ENCODE measurements at regions not wholly inside any gene's neighbourhood (a gene's known extent, or its start where the extent isn't known, plus 50 kb on each side); places are given as distances from the start of the nearest gene placed in this dataset.

DNA sequence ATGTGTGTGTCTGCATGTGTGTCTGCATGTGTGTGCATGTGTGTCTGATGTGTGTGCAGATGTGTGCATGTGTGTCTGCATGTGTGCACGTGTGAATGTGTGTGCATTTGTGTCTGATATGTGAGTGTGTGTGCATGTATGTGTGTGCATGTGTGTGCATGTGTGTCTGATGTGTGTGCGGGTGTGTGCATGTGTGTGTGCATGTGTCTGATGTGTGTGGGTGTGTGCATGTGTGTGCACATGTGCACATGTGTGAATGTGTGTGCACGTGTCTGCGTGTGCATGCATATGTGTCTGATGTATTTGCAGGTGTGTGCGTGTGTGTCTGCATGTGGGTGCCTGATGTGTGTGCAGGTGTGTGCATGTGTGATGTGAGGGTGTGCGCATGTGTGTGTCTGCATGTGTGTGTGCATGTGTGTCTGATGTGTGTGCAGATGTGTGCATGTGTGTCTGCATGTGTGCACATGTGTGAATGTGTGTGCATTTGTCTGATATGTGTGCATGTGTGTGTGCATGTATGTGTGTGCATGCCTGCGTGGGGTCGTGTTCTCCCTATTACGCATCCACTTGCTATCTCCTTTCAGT is 470.1 kb upstream of the HS6ST1 start:
- DNase-seq: no peak

DNA sequence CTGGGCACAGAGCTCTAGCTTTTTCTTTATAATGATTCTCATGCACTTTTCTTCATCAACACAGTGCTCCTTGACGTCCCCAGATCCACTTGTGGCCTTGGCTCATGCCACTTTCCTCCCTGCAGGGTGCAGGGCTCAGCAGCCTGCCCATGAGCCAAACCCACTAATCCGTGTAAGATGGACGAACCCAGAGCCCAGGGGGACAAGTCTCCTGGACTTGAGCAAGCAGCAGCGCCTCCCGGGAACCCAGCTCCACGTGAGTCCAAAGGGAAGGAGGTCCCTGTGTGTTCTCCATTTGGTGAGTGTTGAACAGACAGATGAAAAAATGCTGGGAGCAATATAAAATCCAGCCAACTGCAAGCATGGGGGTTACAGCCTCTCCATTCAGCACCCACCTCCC is 470.6 kb upstream of the HS6ST1 start:
- DNase-seq: no peak

DNA sequence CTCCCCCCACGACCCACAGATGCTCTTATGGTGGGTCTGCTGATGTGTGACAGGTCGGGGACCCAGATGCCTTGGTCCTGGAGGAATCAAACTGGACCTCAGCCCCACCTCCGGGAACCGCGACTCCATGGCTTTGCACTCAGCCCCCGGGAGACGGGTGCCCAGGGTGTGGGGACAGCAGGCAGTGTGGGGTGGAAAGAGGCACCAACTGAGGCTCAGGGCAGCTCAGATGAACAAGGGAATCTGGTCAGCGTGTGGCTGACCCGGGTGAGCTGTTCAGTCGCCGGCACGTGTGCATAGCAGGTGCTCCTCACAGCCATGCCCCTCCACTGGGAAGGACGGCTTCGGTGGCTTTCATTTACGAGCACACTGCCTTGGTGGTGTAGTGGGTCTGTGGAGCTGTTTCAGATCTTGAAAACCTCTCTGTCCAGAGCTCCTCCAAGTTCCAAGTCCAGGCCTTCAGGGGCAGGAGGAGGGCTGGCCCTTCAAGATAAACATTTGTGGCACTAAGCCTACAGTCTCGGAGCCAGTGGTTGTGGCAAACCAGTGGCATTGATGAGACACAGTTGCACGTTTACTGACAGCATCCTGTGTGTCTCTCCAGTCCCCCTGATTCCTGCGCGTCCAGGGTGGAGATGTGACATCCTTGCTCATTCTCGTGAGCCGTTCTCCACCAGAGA is 471.2 kb upstream of the HS6ST1 start:
- DNase-seq: no peak

DNA sequence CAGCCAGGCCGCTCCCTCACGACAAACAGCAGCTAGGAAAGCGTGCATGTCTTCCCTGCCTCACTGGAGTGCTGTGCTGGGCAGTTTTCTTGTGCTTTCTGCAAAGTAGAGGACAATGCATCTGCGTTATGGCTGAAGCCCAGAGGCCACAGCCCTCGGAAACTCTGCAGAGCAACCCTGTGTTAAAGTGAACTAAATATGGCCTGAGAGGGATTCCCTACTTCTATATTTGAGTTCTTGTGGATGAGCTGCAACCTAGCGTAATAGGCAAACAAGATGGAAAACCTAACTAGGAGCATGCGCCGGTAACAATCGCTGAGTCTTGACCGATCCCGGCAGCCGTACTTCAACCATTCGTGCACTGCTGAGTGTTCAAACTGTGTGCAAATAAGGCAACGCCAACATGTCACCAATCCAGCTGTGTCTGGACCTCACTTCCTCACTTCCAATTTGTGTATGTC is 471.9 kb upstream of the HS6ST1 start:
- DNase-seq: no peak

DNA sequence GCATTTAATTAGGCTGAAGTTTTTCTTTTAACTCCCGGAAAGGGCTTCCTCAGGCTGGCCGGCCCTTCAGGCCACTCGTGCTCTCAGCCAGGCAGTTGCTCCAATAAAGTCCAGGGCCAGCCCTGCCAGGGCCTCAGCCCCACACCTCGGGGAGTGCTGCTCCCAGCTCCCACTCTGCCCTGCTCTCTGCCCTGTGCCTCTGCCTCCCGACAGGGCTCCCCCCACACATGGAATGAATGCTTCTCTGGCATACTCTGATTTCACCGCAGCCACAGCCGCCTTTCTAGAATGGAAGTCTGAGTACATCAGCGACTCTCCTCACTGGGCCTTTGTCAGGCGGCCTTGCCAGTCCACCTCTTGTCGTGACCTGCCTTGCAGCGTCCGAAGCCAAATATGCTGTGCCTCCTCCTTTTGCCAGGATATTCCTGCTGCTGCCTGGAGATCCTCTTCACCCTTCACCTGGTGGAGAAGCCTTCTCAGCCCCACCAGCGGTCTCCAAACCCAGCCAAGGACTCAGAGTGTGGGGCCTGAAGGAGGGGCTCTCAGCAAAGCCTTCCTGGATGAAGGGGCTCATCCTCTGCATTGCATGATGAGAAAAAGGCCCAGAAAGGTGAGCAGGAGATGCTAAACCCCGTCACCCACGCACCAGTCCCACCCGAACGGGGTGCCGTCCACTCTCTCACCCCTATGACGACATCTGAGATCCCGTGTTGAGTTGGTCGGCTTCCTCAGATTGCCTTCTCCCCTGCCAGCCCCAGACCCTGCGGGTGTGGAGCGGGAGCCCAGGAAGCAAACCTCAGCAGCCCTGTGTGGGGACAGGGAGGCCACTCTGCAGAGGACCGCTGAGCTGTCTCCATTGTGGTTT is 472.7 kb upstream of the HS6ST1 start:
- no peak for DNase-seq

DNA sequence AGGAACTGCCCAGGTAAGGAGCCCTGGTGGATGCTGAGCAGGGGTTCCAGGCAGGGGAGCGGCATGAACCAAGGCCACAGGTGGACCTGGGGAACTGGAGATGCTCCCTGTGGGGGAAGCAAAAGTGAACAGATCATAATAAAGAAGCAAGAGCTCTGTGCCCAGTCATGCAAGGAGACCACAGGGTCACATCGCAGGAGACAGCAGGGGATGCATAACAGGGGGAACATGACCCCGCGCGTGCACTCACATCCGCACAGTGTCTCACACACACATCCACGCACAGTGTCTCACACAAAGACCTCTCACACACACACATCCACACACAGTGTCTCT is 473.3 kb upstream of the HS6ST1 start:
- no peak for DNase-seq

DNA sequence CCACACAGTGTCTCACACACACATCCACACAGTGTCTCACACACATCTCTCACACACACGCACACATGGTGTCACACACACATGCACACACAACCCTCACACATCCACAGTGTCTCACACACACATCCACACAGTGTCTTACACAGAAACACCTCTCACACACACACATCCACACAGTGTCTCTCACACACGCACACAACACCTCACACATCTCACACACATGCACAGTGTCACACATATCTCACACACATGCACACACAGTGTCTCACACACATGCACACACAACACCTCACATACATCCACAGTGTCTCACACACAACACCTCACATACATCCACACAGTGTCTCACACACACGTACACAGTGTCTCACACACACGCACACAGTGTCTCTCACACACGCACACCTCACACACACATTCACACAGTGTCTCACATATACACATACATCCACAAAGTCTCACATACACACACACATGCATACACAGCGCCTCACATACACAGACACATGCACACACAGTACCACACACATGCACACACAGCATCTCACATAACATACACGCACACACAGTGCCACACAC is 473.9 kb upstream of the HS6ST1 start:
- no peak for DNase-seq

DNA sequence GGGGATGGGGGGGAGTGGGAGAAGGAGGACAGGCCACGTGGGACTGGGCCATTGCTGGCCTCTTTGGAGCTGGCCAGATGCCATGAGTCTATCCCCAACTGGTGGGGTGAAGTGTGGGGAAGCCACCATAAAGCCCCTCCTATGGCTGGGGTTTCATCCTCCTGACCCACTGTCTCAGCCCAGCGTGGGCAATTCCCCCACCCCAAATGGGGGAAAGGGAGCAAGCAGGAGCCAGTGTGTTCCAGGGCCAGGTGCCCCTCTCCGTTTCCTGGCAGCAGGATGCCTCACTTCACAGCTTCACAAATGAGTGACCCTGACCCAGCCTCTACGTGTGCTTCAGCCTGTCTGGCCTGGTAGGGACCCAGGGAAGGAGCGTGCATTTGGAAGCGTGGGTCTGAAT is 474.7 kb upstream of the HS6ST1 start:
- DNase-seq: no peak

DNA sequence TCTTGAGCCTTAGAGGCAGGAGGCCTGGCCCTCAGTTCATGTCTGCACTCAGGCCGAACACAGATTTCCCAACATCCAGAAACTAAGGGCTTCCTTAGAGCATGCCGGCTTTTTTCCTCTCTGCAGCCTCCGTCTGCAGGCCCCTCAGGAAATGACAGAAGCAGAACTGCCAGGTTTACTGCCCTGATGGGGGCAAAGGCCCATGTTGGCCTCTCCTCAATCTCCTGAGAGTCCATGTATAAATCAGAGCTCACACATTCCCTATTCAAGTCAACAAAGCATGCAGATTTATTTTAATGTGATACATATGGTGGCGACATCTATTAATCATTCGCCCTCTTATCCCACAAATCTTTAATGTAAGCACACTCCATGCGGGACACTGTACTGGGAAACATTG is 475.6 kb upstream of the HS6ST1 start:
- no peak for DNase-seq

DNA sequence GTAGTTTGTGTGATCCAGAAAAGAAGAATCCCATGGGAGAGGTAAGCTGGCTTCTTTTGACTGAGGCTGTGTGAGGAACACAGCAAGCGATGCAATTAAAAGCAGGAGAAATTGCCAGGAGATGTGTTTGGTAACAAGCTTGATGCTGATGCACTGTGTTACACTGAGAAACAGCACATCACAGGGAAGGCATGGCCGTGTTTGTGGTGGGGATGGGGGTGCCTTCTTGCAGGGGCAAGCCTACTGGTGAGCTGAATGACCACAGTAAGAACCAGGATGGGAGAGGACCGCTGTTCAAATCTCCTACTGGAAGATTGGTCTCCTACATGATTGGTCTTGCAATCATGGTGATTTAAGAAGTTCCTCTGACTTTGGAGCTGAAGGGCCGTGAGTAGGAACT is 477.7 kb upstream of the HS6ST1 start:
- no peak for DNase-seq

DNA sequence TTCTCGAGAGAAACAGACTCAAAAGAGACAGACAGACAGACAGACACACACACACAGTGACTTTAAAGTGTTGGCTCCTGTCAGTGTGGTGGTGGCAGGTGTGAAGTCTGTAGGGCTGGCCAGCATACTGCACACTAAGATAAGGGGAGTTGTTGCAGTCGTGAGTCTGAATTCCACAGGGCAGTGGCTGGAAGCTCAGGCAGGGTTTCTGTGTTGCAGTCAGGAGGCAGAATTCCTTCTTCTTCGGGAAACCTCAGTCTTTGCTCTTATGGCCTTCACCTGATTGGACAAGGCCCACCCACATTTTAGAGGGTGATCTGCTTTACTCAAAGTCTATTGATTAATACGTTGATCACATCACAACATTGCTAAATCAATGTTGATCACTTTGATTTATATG is 478.4 kb upstream of the HS6ST1 start:
- DNase-seq: no peak

DNA sequence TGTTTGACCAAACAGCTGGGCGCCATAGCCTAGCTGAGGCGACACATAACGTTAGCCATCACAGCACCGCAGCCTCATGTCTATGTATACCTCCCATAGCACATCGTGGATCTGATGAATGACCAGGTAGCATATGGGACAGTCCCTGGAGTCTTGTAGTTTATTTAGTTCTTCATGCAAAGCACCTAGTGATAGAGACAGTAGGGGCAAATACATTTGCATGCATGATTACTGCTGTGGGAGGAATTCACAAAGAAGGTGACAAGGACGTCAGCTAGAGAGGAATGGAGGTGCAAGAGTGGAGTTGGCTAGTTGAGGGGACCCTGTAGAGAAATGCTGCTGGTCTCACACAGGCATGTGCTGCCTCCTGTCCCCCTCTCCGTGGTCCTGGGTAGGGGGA is 478.9 kb upstream of the HS6ST1 start:
- DNase-seq: no peak

DNA sequence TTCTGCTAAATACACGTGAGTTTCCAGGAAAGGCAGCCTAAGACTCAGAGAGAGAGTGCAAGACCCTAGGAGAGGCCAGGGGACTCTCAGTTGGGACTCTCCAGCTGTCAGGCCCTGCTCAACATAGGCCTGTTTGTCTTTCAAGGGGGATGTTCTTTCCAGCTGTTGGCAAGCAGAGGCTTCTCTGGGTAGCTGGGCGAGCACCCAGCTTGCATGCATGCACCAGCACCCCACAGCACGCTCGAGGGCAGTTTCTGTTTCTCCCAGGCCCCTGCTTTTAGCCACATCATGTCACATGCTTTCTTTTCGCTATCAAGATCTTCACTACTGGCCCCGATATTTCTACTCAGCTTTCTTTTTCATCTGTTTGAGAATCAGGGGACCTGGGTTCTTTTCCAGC is 479.3 kb upstream of the HS6ST1 start:
- DNase-seq: no peak

DNA sequence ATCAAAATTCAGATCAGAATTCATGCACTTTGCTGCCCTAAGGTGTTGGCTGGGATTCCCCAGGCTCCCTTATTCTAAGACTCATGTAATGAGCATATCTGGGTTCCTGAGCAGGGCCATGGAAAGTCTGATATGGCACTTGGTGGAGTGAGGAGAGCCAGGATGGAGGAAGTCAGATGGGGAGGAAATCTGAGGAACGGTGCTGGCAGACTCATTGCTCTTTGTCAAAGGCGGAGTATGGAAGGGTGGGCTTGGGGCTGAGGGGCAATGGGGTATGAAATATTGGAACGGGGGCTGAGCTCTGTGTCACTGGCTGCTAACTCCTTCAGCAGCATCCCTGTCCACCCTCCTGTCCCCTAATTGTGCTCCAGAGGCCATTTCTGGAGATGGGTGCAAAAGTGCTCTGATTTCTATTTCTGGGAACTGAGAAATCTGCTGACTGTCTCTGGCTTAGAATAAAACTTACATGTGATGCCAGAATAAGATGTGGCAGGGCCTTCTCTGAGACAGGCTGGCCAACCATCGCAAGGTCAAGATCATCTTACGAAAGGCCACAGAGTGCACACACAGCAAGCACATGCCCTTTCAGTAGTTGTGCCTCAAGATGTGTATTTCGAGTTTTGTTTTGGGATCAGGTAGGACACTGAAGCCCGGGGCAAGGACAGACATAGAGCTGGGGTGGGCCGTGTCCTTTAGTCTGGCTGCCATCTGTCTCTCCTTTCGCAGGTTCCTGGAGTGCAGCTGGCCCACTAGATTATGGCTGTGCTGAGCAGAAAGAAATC is 480.0 kb upstream of the HS6ST1 start:
- no peak for DNase-seq

DNA sequence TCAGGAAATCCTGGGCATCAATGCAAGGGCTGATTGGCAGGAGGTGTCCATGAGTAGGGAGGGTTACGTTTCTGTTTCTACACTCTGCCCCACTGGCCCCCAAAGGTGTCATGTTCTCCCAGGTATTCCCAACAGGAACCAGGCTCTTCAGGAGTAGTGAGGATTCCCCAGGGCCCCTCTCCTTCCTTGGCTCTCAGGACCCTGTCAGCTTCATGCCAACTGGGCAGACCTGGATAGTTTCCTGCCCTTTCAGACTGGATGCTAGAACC is 480.6 kb upstream of the HS6ST1 start:
- DNase-seq: no peak

DNA sequence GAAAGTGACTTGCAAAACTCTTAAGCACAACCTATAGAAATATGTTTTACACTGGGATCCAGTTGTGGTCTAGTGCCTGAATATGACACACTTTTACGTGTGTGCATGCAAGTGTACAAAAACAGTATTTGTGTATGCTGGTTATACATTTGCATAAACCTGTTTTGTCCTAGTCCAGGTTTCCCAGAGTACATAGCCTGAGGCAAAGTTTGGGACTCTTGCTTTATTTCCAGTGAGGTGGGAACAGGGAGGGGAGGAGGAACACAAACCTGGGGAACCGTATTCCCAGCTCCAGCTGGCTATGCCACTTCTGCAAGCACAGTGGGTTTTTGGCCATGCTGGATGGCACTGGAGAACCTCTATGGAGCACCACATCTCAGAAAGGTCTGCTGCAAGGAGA is 481.1 kb upstream of the HS6ST1 start:
- DNase-seq: no peak

DNA sequence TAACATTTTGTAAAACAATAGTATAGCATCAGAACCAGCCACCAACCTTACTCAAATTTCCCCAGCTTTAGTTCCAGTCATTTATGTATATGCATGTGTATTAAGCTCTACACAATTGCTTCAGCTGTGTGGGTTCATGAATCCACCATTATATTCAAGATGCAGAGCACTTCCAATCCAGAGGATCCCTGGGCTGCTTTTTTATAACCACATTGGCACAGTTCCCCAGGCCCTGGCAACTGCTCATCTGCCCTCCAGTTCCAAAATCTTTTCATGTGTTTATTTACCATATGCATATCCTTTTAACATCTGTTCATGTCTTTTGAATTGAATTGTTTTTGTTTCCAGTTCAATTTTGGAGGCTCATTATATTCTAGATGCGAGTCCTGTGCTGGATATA is 482.9 kb upstream of the HS6ST1 start:
- peak; percentile 69 for DNase-seq

DNA sequence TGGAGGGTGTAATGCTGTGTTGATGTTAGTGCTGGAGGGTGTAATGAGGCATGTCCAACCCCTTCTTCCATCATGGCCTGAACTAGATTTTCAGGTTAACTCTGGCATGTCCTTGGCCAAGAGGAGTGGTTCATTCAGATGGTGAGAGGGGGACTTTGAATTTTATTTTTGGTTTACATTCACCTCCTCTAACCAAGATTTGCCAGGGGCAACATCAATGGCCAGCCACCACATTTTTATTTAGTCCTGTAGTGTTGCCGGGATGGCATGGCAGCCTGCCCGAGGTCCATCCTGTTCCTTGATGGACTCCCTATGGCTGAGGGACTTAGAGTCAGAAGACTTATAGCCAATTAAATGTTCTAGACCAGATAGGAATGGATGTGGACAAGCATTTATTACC is 484.6 kb upstream of the HS6ST1 start:
- no peak for DNase-seq

DNA sequence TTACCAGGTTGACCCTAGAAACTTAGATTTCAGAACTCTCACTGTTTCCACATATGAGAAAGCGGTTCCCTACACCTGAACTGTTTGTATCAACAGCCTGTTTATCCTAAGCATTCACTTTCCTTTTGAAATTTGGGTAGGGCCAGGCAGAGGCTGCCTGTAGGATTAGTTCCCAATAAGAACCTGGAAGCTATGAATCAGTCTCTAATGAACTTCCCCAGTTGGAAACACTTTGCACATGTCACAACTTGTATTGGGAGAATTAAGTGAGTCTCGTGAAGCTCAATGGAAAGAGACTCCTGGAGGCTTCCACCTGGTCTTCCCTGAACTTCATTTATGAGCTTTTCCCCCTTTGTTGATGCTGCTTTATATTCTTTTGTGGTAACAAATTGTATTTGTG is 486.6 kb upstream of the HS6ST1 start:
- no peak for DNase-seq

DNA sequence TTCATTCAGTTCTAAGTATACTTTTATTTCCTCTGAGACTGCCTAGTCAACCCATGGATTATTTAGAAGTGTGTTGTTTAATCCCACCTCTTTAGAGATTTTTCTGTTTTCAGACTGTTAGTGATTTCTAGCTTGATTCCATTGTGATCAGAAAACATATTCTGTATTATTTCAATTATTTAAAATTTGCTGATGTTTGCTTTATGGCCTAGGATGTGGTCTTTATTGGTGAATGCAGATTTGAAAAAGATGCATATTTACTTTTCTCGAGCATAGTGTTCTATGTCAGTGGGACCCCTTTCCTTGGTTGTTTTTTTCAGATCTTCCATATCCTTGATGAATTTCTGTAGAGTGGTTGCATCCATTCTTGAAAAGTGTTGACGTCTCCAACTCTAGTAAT is 487.2 kb upstream of the HS6ST1 start:
- DNase-seq: no peak

DNA sequence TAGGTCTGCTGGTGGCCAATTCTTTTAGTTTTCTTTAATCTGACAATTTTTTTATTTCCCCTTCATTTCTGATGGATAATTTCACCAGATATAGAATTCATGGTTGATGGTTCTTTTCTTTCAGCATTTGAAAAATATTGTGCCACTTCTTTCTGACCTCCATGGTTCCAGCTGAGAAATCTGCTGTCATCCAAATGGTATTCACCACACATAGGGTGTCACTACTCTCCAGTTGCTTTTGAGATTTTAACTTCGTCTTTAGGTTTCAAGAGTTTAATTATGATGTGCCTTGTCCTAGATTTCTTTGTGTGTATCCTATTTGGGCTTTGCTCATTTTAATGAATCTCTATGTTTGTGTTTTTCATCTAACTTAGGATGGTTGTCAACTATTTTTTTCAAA is 488.6 kb upstream of the HS6ST1 start:
- no peak for DNase-seq

DNA sequence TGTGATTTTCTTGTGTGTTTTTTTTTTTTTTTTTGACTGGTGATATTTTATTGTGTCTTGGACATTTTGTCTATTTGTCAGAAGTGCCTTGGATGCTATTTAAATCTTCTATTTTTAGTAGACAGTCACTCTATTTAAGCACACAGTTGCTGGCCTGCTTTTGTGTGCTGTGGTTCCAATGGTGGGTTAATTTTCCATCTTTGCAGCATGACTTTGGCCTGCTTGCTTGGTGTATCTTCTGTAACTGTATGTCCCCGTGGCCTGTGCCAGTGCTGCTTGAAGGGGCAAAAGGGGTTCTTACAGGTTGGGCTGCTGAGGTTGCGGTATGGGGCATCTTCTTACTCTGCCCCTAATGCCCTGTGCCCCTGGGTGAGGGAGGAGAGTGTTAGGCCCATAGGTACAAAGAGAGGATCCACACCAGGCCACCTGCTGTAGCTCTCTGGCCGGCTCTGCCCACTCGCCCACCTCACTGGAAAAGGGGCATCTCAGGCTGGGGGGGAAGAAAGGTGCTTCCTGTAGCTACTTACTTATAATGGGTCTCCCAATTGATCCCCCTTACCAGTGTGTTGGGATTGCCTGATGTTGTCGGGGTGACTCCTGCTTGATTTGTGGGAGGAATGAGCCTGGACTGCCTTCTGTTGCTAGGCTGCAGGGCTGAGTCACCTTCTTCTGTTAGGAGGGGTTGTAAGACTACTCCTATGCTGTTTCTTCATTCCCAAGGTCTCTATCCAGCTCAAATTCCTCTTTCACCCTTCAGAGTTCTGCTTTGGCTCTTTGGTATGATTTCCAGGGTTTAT is 490.0 kb upstream of the HS6ST1 start:
- DNase-seq: no peak

DNA sequence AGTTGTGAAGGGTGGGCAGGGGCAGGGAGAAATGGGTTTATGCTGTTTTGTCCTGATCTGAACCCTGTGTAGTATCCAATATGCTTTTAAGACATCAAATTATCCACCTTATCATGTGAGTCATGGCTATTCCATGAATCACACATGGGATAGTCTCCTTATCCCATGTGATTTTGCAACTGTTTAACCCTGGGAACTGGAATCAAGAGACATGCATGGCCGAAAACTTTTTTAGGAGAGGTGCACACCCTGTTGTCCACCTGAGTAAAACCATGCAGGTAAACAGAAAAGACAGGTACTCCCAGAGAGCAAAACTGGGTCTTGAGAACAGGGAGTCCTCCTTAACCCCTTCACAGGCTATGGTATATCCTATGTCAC is 490.6 kb upstream of the HS6ST1 start:
- no peak for DNase-seq
